T-helper 9 cell (primary cell): ENCODE measurements at regions not wholly inside any gene's neighbourhood (a gene's known extent, or its start where the extent isn't known, plus 50 kb on each side); places are given as distances from the start of the nearest gene placed in this dataset.
A peak's percentile ranks its signal among the peaks of the same experiment; 100 is the strongest.

Experiments
- DNase-seq: peaks from one replicate; pipeline ENCODE4 v3.0.0-alpha.2; 2020

- DNase-seq: no peak
Measured at GRCh38 chr13:31898378-31899071, 133.0 kb upstream of the FRY start.

DNA sequence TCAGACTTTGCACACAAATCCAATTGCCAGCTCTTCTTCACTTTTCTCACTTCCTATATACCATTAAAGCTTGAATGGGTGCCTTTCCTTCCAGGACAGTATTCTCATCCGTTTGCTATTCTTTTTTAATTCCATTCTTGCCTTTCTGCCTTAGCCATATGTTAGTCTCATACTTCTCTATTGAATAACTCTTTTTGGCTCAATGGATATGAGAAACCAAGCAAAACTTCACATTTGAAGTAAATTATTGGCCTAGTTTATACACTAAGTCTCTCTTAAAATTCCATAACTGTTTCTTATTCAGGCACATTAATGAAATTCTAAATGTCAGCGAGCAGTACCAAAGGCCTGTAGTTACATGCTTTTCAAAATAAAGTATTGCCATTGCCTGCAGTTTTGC is 129.6 kb upstream of the FRY start:
- no peak for DNase-seq

DNA sequence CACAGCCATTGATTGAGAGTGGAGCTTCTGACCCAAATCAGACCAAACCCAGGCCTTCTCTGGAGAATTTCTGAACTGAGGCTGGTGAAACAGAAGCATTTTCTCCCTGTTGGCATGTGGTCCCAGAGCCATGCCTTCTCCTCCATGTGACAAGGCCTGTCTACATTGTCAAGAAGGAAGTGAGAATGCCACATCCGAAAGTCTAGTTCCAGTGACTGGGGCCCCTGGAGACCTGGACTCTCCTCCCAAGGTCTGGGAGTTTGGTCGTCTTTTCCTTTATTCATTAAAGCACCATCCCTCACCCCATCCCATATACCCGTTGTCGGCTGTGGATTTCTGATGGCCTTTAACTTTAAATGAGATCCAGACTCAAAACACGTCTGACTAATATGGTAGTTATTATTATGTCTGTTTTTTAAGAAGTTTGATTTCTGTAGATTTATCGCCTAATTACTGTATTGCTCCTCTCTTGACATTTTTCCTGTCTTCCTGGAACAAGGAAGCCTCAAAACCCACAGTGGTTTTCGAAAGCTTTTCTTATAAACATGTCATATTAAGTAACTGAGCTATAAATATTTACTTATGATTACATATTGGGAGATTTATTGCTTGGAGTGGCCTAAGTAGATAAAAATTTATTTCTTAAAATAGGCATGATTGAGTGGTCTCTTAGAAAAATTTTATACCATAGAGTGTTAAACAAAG is 128.3 kb upstream of the FRY start:
- no peak for DNase-seq

DNA sequence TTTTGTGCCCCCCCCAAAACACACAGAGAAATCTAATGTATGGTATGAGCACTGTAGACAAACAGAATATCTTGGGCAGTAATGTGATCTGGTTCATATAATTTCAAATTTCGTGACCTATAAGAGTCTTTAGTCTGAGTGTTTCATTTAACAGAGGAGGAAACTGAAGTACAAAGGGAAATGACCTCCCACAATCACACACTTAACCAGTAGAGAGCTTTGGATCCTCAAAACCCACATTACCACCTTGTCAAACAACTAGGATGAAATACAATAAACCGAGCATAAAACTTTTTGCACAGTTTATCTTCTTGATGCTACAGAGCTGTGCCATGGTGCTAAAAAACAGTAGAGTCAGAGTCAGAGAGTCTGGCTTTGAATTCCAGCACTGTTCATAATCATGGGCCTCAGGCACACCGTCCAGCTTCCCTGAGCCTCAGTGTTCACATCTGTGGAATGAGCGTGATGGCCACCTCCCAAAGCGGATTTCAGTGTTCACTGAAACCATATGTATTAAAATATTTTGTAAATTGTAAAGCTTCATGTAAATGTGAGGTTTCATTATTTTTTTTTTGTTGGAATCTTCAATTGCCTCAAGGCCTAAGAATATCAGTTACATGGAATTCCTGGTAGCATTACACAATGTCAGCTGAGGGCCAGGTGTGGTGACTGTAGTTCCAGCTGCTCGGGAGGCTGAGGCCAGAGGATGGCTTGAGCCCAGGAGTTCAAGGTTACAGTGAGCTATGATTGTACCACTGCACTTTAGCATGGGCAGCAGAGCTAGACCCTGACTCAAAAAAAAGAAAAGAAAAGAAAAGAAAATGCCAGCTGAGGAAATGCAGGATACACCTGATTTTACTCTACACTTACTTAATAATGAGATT is 126.4 kb upstream of the FRY start:
- DNase-seq: no peak

DNA sequence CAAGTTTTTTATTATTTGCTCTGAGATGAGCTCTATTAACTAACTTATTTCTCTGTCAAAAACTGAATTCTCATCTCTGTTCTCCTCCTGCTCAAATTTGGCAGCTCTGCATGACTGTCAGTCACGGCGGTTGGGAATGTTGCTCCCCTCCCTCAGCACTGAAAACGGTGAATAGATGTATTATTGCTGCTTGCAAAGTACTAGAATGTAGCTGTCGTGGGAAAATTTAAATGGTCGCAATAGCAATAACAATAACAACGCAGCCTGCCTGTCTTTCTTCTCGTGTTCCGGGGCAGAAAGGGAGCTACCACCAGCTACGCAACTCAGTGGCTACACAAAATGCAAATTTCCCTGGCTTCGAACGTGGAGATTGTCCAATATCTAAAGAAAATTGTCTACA is 125.6 kb upstream of the FRY start:
- no peak for DNase-seq

- no peak for DNase-seq
Measured at GRCh38 chr13:31908696-31909411, 122.7 kb upstream of the FRY start.

DNA sequence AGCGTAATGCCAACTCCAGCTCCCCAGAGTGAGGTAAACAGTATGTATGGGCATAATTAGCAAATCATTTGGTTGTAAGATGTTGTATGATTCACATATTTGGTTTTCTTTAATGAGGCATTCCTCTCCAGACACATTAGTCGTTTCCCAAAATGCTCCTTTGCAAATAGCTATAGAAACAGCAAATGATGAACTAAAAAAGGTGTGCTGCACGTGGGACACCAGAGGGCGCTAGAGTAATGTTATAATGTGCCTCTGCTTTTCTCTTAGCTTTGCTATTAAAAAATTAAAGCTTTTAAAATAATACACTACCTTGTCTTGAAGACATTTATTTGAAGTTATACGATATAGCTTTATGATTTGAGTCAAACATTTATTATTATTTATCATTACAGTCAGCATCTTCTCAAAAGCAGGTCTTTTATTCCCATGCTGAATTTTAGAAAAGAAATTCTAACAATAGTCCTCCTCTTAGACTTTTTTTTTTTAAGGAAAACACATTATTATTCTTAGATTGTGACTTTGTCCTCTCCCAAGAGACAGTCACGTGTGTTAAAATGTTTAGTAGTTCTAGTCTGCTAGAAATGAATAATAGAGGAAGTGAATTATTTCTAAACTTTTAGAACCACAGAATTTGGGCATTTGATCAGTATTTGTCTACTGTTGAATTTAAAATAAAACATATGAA is 121.6 kb upstream of the FRY start:
- peak; percentile 55 for DNase-seq

DNA sequence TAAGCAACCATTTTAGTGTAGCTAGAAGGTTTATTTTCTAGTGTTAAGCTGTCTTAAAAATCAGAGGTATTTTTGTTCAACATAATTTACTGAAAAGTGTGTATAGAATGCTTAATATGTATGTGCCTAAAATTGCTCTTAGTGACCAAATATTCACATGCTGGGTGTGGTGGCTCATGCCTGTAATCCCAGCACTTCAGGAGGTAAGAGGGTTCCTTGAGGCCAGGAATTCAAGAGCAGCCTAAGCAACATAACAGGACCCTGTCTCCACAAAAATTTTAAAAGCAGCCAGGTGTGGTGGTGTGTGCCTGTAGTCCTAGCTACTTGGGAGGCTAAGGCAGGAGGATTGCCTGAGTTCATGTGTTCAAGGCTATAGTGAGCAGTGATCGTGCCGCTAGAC is 120.9 kb upstream of the FRY start:
- no peak for DNase-seq

GRCh38 chr13:31912647-31913401 is 118.8 kb upstream of the FRY start:
- DNase-seq: no peak

GRCh38 chr13:31913459-31913858 is 118.1 kb upstream of the FRY start:
- no peak for DNase-seq

DNA sequence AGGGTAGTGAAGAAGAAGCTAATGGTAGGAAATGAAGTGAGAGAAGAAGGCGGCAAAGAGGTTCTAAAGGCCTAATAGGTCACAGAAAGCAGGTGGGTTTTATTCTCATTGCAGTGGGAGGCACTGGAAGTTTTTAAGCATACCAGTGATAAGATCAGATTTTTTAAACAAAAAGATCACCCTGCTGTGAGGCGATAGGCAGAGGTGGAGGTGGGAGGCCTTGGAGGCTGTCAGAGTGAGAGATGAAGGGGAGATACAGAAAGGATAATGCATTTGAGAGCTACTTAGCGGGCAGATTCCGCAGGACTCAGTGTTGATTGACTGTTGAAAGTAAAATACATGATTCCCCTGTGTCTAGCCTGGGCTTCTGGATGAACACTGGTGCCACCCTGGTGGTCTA is 116.7 kb upstream of the FRY start:
- no peak for DNase-seq

- DNase-seq: no peak
Measured at GRCh38 chr13:31918707-31919106, 112.9 kb upstream of the FRY start.

- DNase-seq: no peak
Measured at GRCh38 chr13:31919241-31919640, 112.3 kb upstream of the FRY start.

DNA sequence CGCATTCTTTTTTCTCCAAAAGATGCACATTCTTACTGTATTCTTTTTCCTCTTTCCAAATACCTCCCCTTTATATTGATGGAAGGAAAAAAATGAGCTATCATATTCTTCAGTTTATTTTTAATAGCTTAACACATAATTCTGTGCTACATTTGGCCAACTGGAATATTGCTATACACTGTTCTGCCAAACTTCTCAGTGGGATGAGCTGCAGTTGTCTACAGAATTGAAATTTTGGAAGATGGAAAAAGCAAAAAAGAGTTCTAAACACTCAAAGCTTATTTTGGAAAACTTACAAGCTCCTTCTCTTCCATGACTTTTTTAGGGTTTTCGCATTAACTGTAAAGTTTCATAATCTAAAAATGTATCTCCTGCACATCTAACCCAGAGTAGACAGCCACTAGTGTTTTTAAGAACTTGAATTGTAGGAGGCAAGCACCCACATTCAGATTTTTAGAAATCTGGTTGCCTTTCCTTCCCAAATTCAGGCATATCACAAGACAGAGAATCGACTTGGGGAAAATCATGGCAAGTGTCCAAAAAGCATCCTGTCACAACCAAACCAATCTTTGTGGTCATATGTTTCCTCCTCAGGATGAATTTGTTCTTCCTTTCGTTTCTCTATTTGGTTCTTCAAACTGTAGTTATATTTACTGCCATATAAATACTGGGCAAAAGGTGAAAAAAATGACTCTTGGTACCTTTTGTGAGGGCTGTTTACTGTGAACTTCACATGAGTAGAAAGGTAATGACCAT is 111.4 kb upstream of the FRY start:
- DNase-seq: no peak

DNA sequence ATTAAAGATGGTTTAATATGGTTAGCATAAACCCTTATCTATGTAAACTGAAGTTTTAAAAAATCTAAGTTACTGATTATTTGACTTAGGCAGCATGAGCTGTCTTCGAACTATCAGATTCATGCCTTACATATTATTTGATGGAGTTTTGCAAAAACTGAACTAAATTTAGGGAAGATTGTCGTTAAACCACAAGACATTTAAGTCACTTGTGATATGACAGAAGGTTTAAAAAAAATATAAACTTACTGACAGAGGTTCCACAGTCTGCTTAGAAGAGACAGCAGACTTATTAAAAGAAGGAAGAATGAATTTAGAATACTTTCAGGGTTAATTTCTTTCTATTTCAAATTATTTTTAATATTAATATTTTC is 110.9 kb upstream of the FRY start:
- no peak for DNase-seq

GRCh38 chr13:31922724-31923123 is 108.8 kb upstream of the FRY start:
- DNase-seq: no peak

GRCh38 chr13:31923134-31923763 is 108.3 kb upstream of the FRY start:
- no peak for DNase-seq

GRCh38 chr13:31925079-31925478 is 106.5 kb upstream of the FRY start:
- no peak for DNase-seq

DNA sequence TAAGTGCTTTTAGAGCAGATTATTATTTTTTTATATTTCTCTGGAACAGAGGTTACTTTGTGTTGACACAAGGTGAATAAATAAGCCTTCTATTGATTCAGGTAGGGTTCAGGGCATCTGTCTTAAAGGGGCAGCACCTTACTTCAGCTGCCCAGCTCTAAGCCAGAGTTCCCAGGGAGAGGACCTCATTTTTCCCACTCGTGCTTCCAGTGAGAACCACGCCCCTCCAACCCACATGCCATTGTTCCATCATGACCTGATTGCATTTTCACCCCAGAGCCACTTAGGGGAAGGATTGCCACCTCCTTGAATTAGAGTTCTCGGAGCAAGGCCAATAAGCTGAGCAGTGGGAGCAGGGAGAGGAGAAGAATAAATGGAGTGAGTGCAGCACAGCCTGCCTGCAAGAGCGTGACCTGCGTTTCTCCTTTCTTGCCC is 104.3 kb upstream of the FRY start:
- DNase-seq: no peak

DNA sequence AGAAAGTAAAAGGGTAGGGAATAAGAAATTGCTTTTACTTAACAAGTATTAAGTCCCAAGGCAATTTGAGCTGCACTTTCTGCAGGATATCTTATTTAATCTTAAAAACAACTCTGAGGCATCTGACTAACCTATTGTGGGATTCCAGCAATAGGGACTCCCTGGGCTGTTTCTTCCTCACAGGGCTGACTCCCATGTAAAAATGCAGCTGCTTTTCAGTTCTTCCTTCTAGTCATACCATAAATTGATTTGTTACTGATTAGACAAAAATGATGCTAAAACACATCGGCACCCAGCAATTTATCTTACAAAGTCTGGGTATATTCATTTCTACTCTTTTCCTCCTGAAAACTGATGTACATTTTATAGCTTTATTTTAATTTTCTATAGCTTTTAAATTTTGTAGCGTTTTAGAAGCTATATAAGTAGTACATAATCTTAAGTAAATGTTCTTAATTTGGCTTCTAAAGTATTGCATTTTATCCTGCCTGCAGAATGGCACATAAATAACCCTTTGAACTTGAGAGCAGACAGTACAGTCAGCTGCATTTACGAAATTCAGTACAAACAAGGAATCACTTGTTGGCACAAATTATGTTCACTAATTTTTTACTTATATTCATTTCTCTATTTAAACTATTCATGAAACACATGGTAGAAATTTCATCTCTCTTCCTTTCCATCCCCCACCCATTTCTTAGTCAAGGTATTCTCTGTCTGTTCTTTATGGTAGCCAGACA is 102.4 kb upstream of the FRY start:
- no peak for DNase-seq
